H1 (cell line): ENCODE measurements at regions not wholly inside any gene's neighbourhood (a gene's known extent, or its start where the extent isn't known, plus 50 kb on each side); places are given as distances from the start of the nearest gene placed in this dataset.

Source experiments
- CTCF ChIA-PET: fragments of 300-600 bp; sonication (Branson Sonifier 250); formaldehyde crosslinking; loops from one replicate; lab custom pipeline; 2021; ENCODE audit not compliant: partially characterized antibody; lab: Charles Lee
- POLR2A ChIA-PET: fragments of 300-600 bp; sonication (Branson Sonifier 250); formaldehyde crosslinking; loops from one replicate; lab custom pipeline; 2021; ENCODE audit warnings: inconsistent platforms; ENCODE audit not compliant: partially characterized antibody; lab: Charles Lee
- DNase-seq, 2 experiments: peaks; one replicate each; pipeline versions ENCODE4 v3.0.0 to v3.0.0-alpha.2; 2010 to 2022; ENCODE audit warnings: low spot score in 2 of 2, low read depth in 1 of 2, mixed read lengths in 1 of 2
- FAIRE-seq: peaks from 2 replicates; lab custom pipeline; 2011; peaks lifted over from hg19 to GRCh38; lab: Jason Lieb, UNC
- H2AFZ ChIP-seq: 2 replicates; pipeline ENCODE4 v1.8.1; 2012; ENCODE audit warnings: low read length, inconsistent platforms
- H2AK5ac ChIP-seq: 2 replicates; pipeline ENCODE4 v1.6.1; 2013; ENCODE audit warnings: low read depth, low read length
- H2BK120ac ChIP-seq: replicated peaks from 2 replicates; pipeline ENCODE3; 2013; ENCODE audit warnings: low read depth, low read length, inconsistent platforms
- H2BK12ac ChIP-seq: 2 replicates; pipeline ENCODE4 v1.6.1; 2013; ENCODE audit warnings: low read depth, low read length
- H2BK15ac ChIP-seq: 2 replicates; pipeline ENCODE4 v1.6.1; 2013; ENCODE audit warnings: low read length
- H2BK20ac ChIP-seq: 2 replicates; pipeline ENCODE4 v1.6.1; 2013; ENCODE audit warnings: low read length
- H2BK5ac ChIP-seq: 2 replicates; pipeline ENCODE4 v1.6.1; 2013; ENCODE audit warnings: low read depth, low read length
- H3K14ac ChIP-seq: 2 replicates; pipeline ENCODE4 v1.6.1; 2013; ENCODE audit warnings: inconsistent platforms; ENCODE audit not compliant: insufficient read length
- H3K18ac ChIP-seq: 2 replicates; pipeline ENCODE4 v1.6.1; 2013; ENCODE audit warnings: low read length; ENCODE audit errors: extremely low read depth
- H3K23ac ChIP-seq: 2 replicates; pipeline ENCODE4 v1.6.1; 2013; ENCODE audit warnings: inconsistent platforms; ENCODE audit not compliant: insufficient read length
- H3K23me2 ChIP-seq: 2 replicates; pipeline ENCODE4 v1.6.1; 2013; ENCODE audit warnings: low read depth, low read length
- H3K27ac ChIP-seq: 2 replicates; pipeline ENCODE4 v1.6.1; 2011; ENCODE audit warnings: low read depth, low read length, inconsistent platforms
- H3K27me3 ChIP-seq, 4 experiments: replicated peaks in 1 of 4; 1 replicate in 1 of 4; 2 replicates in 3 of 4; pipeline versions ENCODE4 v1.6.1 to v1.8.1; 2011 to 2013; ENCODE audit warnings: low read length in 3 of 4, mild to moderate bottlenecking in 3 of 4, inconsistent platforms in 2 of 4, mixed read lengths in 2 of 4, moderate library complexity in 1 of 4; ENCODE audit not compliant: control insufficient read depth in 3 of 4, insufficient read depth in 3 of 4; ENCODE audit errors: extremely low read depth in 1 of 4
- H3K36me3 ChIP-seq, 4 experiments: 2 replicates each; pipeline versions ENCODE4 v1.6.1 to v1.8.1; 2011 to 2013; ENCODE audit warnings: mild to moderate bottlenecking in 4 of 4, low read length in 3 of 4, moderate library complexity in 2 of 4, control low read depth in 1 of 4, inconsistent platforms in 1 of 4; ENCODE audit not compliant: insufficient read depth in 4 of 4, control insufficient read depth in 2 of 4
- H3K4ac ChIP-seq: replicated peaks from 2 replicates; pipeline ENCODE3; 2013; ENCODE audit warnings: low read length, low read depth, mixed read lengths, inconsistent platforms; ENCODE audit not compliant: insufficient read length
- H3K4me1 ChIP-seq, 4 experiments: replicated peaks in 1 of 4; 1 replicate in 1 of 4; 2 replicates in 3 of 4; pipeline versions ENCODE4 v1.6.1 to v1.8.1; 2011 to 2013; ENCODE audit warnings: low read length in 3 of 4, inconsistent platforms in 2 of 4, mixed read lengths in 1 of 4; ENCODE audit not compliant: insufficient read depth in 4 of 4, control insufficient read depth in 3 of 4
- H3K4me2 ChIP-seq, 2 experiments: 2 replicates each; pipeline versions ENCODE4 v1.6.1 to v1.8.1; 2011 to 2013; ENCODE audit warnings: low read depth in 2 of 2, low read length in 2 of 2, control low read depth in 1 of 2, inconsistent platforms in 1 of 2, mild to moderate bottlenecking in 1 of 2; ENCODE audit not compliant: insufficient read depth in 1 of 2
- H3K4me3 ChIP-seq, 4 experiments: fragments of 200-600, 300-600 bp in 1 of 4; sonication (generic), shearing (Covaris generic), sonication (Bioruptor Twin) in 1 of 4; 2 replicates each; pipeline versions ENCODE4 v1.5.1 to v1.8.1; 2011 to 2016; ENCODE audit warnings: low read length in 4 of 4, low read depth in 3 of 4, control low read depth in 2 of 4, inconsistent platforms in 2 of 4, mild to moderate bottlenecking in 2 of 4, mixed read lengths in 1 of 4, moderate library complexity in 1 of 4; ENCODE audit not compliant: insufficient read depth in 2 of 4; ENCODE audit errors: extremely low read depth in 1 of 4
- H3K56ac ChIP-seq: replicated peaks from 2 replicates; pipeline ENCODE3; 2013; ENCODE audit warnings: low read depth, mild to moderate bottlenecking, mixed read lengths, low read length, inconsistent platforms; ENCODE audit not compliant: insufficient read length
- H3K79me1 ChIP-seq: 2 replicates; pipeline ENCODE4 v1.6.1; 2013; ENCODE audit warnings: low read depth, low read length, control low read depth
- H3K79me2 ChIP-seq, 2 experiments: 2 replicates each; pipeline versions ENCODE4 v1.6.1 to v1.8.1; 2012 to 2013; ENCODE audit warnings: low read length in 2 of 2, mild to moderate bottlenecking in 2 of 2, inconsistent platforms in 1 of 2; ENCODE audit not compliant: insufficient read depth in 2 of 2, control insufficient read depth in 1 of 2
- H3K9ac ChIP-seq, 4 experiments: replicated peaks in 1 of 4; 1 replicate in 1 of 4; 2 replicates in 3 of 4; pipeline versions ENCODE4 v1.6.1 to v1.8.1; 2011 to 2013; ENCODE audit warnings: low read depth in 3 of 4, low read length in 3 of 4, control low read depth in 2 of 4, mild to moderate bottlenecking in 2 of 4, moderate library complexity in 2 of 4, inconsistent platforms in 1 of 4; ENCODE audit errors: extremely low read depth in 1 of 4
- H3K9me3 ChIP-seq, 2 experiments: 2 replicates each; pipeline versions ENCODE4 v1.6.1 to v1.8.1; 2012 to 2013; ENCODE audit warnings: mild to moderate bottlenecking in 2 of 2, moderate library complexity in 2 of 2, control low read depth in 1 of 2, inconsistent platforms in 1 of 2, low read depth in 1 of 2, low read length in 1 of 2, mixed read lengths in 1 of 2; ENCODE audit not compliant: insufficient read depth in 2 of 2
- H4K20me1 ChIP-seq, 2 experiments: replicated peaks in 1 of 2; 2 replicates each; pipeline versions ENCODE3 to v1.8.1; 2011 to 2013; ENCODE audit warnings: inconsistent platforms in 2 of 2, low read length in 2 of 2, mild to moderate bottlenecking in 1 of 2; ENCODE audit not compliant: insufficient read depth in 2 of 2, control insufficient read depth in 1 of 2
- H4K5ac ChIP-seq: 2 replicates; pipeline ENCODE4 v1.6.1; 2013; ENCODE audit warnings: low read length, low read depth, mixed read lengths, inconsistent platforms; ENCODE audit not compliant: insufficient read length
- H4K8ac ChIP-seq: 2 replicates; pipeline ENCODE4 v1.8.0; 2013; ENCODE audit warnings: mild to moderate bottlenecking, moderate library complexity, low read length, inconsistent platforms; ENCODE audit not compliant: insufficient read depth; ENCODE audit errors: extremely low read depth
- H4K91ac ChIP-seq: replicated peaks from 2 replicates; pipeline ENCODE3; 2013; ENCODE audit warnings: low read length, mixed read lengths, inconsistent platforms; ENCODE audit not compliant: insufficient read length
- TAF7 ChIP-seq: optimal IDR thresholded peaks from 2 replicates; pipeline ENCODE3; 2011; ENCODE audit warnings: low read depth, mild to moderate bottlenecking, inconsistent platforms, low read length, moderate library complexity, borderline replicate concordance
- WGBS, 2 experiments: shearing (Covaris generic) in 1 of 2; methylation state at CpG; one replicate each; pipeline versions ENCODE4 v1.1.6 to v1.1.7; 2013 to 2015; ENCODE audit warnings: low lambda C conversion rate in 2 of 2, mixed read lengths in 2 of 2, inconsistent platforms in 1 of 2, low coverage in 1 of 2, missing lambda C conversion rate in 1 of 2; ENCODE audit not compliant: insufficient replicate concordance in 2 of 2, insufficient coverage in 1 of 2, insufficient read length in 1 of 2; ENCODE audit errors: extremely low coverage in 1 of 2, missing lambda C conversion rate in 1 of 2; 5-methylcytosine and 5-hydroxymethylcytosine counted together

DNA sequence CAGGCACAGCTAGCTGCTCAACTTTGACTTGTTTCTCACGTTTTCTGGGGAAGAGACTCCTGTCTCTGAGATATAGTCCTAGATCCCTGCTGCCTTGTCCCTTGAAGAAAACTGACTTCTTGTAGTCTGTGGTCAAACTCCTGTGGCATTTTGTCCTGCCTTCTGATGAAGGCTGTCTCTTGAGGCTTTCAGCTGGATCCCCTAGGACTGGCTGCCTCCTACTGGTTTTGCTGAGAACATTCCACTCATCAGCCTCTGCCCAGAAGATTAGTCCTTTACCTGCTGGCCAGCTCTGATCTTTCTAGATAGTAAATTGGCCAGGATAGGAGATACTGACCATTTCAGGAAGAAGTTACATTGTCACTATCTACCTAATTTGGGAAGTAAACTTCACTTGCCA, 71.9 kb upstream of the CNR1 start:
- H3K4me1 ChIP-seq, result no peaks in the 10 kb centered on the region
- H3K23ac ChIP-seq, result no peak overlapping the region
- no peak overlapping the region for H2BK20ac ChIP-seq
- H3K56ac ChIP-seq, result no peak overlapping the region
- H4K20me1 ChIP-seq, result no peaks in the 10 kb centered on the region
- ChIA-PET POLR2A (no interaction called here), CTCF (interaction anchor here (0.7 to 3.5 kb wide), 16 partner anchors 9 to 1191 kb away, joined by 3 to 43 read pairs (median 3); no protein-coding TSS in a partner anchor)
- H2BK15ac ChIP-seq, result no peak overlapping the region
- H4K5ac ChIP-seq, result no peak overlapping the region
- H3K79me1 ChIP-seq, result no peaks in the 10 kb centered on the region
- no peak overlapping the region for H3K27ac ChIP-seq
- no peak overlapping the region for H2AK5ac ChIP-seq
- H2AFZ ChIP-seq, result peak overlapping the region; percentile 36; the same call in 1 of the 2 replicates
- no peak overlapping the region for H4K8ac ChIP-seq
- no peak overlapping the region for H2BK120ac ChIP-seq
- peak; percentile 27 to 55 for DNase-seq
- FAIRE-seq, result peak; percentile 87
- H3K14ac ChIP-seq, result no peak overlapping the region
- no peak overlapping the region for H2BK5ac ChIP-seq
- WGBS, 2 experiments, result 50% methylated on average over 1 of the region's 1 CpG; no CpG with 5 or more reads in 1 of the 2 experiments
- H3K4me2 ChIP-seq, result no peak overlapping the region
- no peaks in the 10 kb centered on the region for H3K9me3 ChIP-seq
- H3K36me3 ChIP-seq, result no peaks in the 10 kb centered on the region
- no peaks in the 10 kb centered on the region for H3K79me2 ChIP-seq
- H3K4ac ChIP-seq, result no peak overlapping the region
- no peaks in the 10 kb centered on the region for H3K23me2 ChIP-seq
- no peaks in the 10 kb centered on the region for H3K27me3 ChIP-seq
- H2BK12ac ChIP-seq, result no peak overlapping the region
- no peak overlapping the region for H4K91ac ChIP-seq
- no peak overlapping the region for H3K4me3 ChIP-seq
- no peak overlapping the region for H3K9ac ChIP-seq
- no peak overlapping the region for H3K18ac ChIP-seq
- no peak for TF ChIP-seq TAF7
